ENCODE measurements at regions not wholly inside any gene's neighbourhood (a gene's known extent, or its start where the extent isn't known, plus 50 kb on each side); places are given as distances from the start of the nearest gene placed in this dataset.

- Histone ChIP-seq H3K9me3 (ENCODE audit: low read length) (no peaks in the 10 kb centered on the region), H4K20me1 (ENCODE audit: insufficient read depth, low read length) (no peaks in the 10 kb centered on the region), H3K27me3 (ENCODE audit: control insufficient read depth in 1 of 2, insufficient read depth in 2 of 2, low read length in 2 of 2) (peaks cover 0 to 5% of the 10 kb centered on the region in 2 experiments; a peak in 1 of 5 replicates), H3K4me3 (replicated peaks in 1 of 3; ENCODE audit: insufficient read depth in 1 of 3, low read depth in 2 of 3, low read length in 3 of 3) (no peak overlapping the region), H3K27ac (ENCODE audit: extremely low read length, insufficient read depth, low read length) (no peak overlapping the region), H3K9ac (ENCODE audit: insufficient read depth, low read depth, low read length) (no peak overlapping the region), H3K36me3 (replicated peaks in 1 of 2; ENCODE audit: control insufficient read depth in 1 of 2, insufficient read depth in 2 of 2, low read length in 2 of 2) (no peaks in the 10 kb centered on the region), H3K4me2 (ENCODE audit: low read depth, low read length) (no peak overlapping the region), H3K4me1 (ENCODE audit: insufficient read depth, low read length) (no peaks in the 10 kb centered on the region), H2AFZ (ENCODE audit: low read length) (no peak overlapping the region), H3K79me2 (ENCODE audit: insufficient read depth, low read length) (no peaks in the 10 kb centered on the region)
- FAIRE-seq (no peak), ATAC-seq (no peak), DNase-seq (ENCODE audit: low spot score) (no peak)
- 23% methylated on average over 3 of the region's 3 CpGs for WGBS (ENCODE audit: low lambda C conversion rate)
- BruUV-seq (replicated peaks) = no TSS peak
- TF ChIP-seq NR2F1 (CRISPR knock-in tag; IDR thresholded peaks at IDR 0.05) (no peak), KDM2A (CRISPR knock-in tag; IDR thresholded peaks at IDR 0.05; ENCODE audit: borderline replicate concordance, low read depth) (no peak), DBP (CRISPR knock-in tag; IDR thresholded peaks at IDR 0.05; ENCODE audit: not compliant biosample characterization) (no peak), IRX3 (CRISPR knock-in tag; IDR thresholded peaks at IDR 0.05; ENCODE audit: borderline replicate concordance, low read depth) (no peak), MTF1 (CRISPR knock-in tag; IDR thresholded peaks at IDR 0.05) (no peak), ZBTB4 (CRISPR knock-in tag; IDR thresholded peaks at IDR 0.05; ENCODE audit: borderline replicate concordance) (no peak), ATF2 (CRISPR knock-in tag; IDR thresholded peaks at IDR 0.05) (no peak), ZNF251 (CRISPR knock-in tag; IDR thresholded peaks at IDR 0.05) (no peak), CBFB (CRISPR knock-in tag; IDR thresholded peaks at IDR 0.05) (no peak), REPIN1 (CRISPR knock-in tag; IDR thresholded peaks at IDR 0.05; ENCODE audit: borderline replicate concordance, low read depth) (no peak), TRIM24 (CRISPR knock-in tag; IDR thresholded peaks at IDR 0.05) (no peak), ZNF354B (CRISPR knock-in tag; IDR thresholded peaks at IDR 0.05) (no peak), SP4 (CRISPR knock-in tag; IDR thresholded peaks at IDR 0.05) (no peak), ZNF530 (CRISPR knock-in tag; IDR thresholded peaks at IDR 0.05; ENCODE audit: low read depth) (no peak)
- CTCF ChIA-PET (ENCODE audit: low intra/inter-chr PET ratio, low total read pairs) = no interaction called here
- intact Hi-C loops (cut with micrococcal nuclease; ENCODE audit: unreplicated experiment) (no loop called here), in situ Hi-C loops (cut with HindIII; ENCODE audit: extremely low pct_ligation_motif_present, low pct_unique_long_range_greater_than_20kb) (no loop called here)
- POLR2A ChIA-PET = no interaction called here
Measured at GRCh38 chr21:36534656-36535055, 54.7 kb upstream of the CLDN14 start.

Data from HepG2 (cell line).